HG02885 (cell line): ENCODE measurements at regions not wholly inside any gene's neighbourhood (a gene's known extent, or its start where the extent isn't known, plus 50 kb on each side); places are given as distances from the start of the nearest gene placed in this dataset.

Source experiments
- ATAC-seq: cut with Tn5 transposase; IDR thresholded peaks from one replicate; pipeline ENCODE4 v1.9.1; 2021; ENCODE audit warnings: mild to moderate bottlenecking; ENCODE audit not compliant: unreplicated experiment, poor library complexity

DNA sequence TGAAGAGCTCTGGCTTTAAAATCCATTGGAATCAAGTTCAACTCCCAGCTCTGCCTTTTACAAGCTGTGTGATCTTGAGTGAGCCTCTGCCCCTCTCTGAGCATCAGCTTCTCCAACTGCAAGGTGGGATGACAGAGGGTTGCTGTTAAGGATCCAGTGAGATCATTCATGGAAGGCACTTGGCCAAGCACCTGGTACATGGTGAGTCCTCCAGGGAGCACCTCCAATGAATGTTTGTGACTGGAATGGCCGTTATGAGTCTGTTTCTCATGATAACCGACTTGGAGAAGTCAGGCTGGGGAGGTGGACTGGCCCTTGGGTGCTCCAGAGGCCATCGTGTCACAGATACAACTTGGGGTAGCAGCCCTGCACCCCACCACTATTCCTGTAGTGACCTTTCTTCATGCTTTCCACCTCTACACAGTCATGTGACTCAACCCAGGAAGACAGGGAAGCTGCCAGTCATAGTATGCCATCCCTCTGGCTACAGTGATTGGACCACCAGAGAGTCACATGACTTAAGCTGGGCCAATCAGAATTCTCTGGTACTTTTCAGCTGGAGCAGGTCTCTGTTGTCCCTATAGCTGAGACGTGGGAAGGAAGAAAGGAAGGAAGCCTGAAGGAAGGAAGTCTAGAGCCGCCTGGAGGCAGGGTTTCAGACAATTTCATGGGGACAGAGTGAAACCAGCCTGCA is 146.5 kb upstream of the MYL2 start:
- no peak for ATAC-seq

DNA sequence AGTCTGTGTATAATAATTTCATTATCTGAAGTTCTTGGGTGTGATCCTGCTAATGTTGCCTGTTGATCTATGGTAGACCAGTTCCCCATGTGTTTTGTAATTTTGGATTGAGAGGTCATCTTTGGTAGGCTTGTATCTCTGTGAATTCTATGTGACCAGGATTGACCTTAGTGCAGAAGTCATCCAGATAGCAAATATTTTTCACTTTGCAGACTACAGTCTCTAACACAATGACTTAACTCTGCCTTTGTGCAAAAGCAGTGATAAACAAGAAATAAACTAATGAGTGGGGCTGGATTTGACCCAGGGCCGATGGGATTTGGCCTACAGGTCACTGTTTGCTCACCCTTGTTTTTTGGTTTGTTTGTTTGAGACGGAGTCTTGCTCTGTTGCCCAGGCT is 144.6 kb upstream of the MYL2 start:
- ATAC-seq: no peak

DNA sequence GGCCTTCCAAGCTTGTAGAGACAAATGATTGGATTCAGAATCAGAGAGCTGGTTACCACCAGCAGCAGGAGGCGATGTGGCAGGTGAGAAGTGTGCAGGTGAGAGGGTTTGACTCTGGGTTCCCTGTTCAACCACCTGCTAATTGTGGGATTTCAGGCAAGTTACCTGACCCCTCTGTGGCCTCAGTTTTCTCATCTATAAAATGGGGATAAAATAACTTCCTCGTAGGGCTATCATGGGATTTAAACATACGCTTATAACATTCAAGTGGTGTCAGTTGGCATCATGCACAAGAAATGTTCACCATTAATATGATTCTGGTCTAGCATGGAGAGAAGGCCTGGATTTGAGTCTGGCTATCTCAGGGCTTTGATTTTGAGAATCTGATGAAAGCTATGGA is 143.8 kb upstream of the MYL2 start:
- ATAC-seq: no peak

DNA sequence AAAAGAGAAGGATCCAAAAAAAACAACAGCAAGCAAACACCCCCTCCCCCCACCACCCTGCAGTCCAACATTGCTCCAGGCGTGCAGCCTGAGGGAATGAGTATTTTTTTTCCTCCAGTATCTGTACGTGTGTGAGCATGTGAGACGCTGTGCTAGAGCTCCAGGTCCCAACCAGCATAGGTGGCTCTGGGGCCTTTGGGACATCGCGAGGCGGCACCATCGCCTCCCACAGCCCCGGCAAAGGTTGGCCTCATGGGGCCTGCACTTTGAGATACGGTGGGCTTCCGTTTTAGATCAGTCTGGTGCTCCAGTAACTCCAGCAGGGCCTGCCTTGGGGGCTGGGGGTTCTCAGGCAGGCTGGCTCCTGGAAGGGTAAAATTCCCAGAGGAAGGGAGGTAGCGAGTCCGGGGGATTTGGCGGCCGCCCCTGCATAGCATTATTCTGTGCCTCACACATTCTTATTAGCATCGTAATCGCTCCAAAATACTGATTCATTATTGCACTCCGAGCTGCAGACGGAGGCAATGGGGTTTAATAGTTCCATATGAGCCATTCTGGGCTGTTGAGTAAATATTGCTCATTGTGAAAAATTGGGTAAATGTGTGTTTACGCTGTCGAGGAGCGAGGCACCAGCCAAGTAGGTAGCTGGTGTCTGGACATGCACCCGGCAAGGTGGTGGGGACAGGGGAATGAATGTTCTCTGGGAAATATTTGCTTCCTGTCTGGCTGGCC is 143.1 kb upstream of the MYL2 start:
- no peak for ATAC-seq

DNA sequence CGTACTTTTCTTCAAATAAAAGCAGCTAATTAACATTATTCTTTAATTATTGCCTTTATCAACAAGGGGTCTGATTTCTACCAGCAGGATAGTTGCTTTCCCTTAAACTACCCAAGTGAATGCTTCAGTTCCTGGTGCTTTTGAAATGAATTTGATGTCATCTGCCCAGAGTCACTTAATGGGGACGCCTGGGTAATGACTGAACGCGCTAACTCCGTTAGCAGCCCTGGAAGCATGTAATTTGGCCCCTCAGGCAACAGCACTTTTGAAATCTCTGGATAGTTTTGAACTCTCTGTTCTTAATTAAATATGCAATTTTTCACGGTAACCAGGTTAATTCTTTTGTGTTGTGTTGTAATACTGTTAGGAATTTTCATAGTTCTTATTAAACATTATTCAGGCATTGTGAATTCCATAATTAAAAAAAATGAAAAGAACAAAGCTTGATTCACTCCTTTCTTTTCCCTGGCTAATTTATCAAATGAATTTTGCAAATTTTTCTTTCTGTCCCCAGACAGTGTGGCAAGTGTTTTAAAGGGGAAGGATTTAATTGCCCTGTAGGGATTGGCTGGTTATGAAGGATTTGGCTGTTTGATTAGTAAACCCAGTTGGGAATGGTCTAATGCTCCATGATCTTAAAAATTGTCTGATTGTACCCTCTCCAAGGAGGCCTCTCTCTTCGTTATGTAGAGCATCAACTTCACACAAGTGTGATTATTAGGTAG is 137.5 kb upstream of the MYL2 start:
- no peak for ATAC-seq

DNA sequence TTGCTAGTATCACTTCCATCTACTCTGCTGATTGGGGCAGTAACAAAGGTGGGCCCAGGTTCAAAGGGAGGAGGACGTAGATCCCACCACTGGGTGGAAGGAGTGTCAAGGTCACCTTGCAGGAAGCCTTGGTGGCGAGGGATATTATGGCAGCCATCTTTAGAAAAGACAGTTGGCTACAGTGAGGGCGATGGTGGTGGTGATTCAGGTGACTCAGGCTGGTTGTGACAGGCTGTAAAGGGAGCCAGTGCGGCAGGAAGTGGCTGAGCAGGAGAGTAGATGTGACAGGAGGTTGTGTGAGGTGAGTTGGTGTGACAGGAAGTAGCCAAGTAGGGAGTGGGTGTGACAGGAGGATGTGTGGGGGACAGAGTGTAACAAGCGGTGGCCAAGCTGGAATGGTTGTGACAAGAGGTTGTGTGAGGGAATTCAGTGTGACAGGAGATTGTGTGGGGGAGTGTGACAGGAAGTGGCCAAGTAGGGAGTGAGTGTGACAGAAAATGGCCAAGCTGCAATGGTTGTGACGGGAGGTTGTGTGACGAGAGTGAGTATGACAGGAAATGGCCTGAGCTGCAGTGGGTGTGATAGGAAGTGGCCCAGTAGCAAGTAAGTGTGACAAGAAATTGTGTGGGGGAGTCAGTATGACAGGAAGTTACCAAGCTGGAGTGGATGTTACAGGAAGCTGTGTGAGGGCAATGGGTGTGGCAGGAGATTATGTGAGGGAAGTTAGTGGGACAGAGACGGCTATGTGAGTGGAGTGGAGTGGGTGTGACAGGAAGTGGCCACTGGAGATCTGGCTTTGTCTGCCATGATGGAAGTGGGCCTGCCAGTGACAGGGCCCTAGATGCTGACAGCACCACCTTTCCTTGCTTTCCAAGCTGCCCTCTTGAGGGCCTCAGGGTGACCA is 136.5 kb upstream of the MYL2 start:
- peak; percentile 44 for ATAC-seq

DNA sequence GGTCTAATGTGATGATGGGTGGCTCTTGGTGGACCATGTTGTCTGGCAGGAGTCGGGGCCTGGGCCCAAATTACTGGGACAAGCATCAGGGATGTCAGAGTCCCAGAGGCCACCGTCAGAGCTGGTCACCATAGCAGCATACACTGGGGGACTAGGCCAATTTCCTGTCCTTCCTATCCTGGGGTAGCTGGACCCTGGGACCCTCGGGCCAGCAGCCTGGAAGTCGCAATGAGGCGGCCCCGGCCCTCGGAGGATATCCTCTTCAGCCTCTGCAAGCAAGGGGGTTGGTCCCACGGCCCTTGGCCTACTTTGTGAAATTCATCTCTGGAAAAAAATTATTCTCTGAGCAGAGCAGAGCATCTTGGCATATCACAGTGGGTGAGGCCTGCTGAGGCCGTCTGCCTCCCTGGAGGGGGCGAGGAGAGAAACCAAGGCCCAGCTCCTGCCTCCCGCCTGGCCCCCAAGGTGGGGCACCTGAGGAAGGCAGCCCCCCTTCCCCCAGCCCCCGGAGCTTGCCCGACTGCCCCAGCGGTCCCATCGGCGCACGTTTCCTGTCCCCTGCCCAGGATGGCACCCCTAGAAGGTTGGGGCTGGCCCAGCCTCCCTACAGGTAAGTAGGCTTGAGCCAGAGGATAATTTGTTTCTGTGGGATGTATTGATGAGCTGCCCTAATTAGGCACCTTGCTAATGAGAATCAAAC is 135.0 kb upstream of the MYL2 start:
- ATAC-seq: no peak

DNA sequence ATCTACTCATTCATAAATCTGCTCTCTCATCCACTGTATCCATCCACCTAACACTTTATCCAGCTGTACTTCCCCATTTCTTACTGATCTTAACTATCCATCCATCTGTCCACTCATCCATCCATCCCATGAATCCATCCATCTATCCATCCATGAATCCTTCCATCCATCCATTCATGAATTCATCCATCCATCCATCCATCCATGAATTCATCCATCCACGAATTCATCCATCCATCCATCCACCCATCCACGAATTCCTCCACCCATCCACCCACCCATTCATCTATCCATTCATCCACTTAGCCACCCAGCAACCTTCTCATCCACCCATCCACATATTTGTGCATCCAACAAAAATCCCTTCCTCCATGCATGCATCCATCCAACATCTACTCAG is 128.6 kb upstream of the MYL2 start:
- ATAC-seq: no peak

DNA sequence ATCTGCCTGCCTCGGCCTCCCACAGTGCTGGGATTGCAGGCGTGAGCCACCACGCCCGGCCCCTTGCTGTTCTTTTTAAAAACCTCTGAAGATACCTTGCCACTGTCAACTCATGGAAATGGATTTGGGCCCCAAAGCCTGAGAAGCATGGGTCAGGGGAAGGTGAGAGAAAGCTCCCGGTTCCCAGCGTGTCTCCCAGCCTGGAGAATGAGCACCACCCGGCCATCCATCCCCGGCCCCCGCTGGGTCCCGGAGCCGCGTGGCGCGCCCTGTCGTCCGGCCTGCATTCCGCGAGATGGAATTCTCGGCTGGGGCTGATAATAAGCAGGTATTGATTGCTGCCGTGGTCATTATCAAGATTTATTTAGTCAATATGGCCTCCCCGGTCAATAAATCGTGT is 126.5 kb upstream of the MYL2 start:
- ATAC-seq: no peak

DNA sequence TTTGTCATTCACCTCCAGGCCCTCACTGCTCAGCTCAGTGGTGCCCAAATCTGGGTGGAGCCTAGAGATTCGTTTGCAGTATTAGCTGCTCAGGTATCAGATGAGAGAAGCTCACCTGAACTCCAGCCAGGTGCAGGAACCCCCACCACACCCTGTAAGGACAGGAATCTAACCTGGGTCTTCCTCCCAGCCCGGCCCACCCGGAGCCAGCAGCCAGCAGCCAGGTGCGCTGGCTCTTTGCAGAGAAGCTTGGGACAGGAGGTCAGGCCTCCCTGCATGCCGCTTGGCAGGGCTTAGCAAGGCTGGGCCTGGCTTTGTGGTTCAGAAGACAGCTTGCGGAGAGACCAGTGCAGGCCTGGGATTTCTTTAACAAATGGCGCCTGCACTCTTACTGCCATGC is 125.6 kb upstream of the MYL2 start:
- no peak for ATAC-seq

DNA sequence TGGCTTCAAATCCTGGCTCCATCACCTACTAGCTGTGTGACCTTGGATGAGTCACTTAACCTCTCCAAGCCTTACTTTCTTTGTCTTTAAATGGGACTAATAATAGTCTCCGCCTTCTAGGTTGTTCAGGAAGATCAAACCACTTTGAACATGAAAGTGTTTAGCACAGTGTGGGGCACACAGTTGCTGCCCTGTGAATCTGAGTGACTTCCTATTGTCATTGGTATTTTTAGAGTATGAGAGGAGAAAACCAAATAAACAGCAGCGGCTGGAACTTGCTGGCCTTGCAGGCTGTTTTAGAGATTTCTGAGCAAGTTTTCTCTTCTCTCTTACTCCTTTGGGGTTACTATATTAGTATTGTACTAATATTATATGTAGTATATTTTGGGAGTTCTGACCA is 120.7 kb upstream of the MYL2 start:
- no peak for ATAC-seq

DNA sequence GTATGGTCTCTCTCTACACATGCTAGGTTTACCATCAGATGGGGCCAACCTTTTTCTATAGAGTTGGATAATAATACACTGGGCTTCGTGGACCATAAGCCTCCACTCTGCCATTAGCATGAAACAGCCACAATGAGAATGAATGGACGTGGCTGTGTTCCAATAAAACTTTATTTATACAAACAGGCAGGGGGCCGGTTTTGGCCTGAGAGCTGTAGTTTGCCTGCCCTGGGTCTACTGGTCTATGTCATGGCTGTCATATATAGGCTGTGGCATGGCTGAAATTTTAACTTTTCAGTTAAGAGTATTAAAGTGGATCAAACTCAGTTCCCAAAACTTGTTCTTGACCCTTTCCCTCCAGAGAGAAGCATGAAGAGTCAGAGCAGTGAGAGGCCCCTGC is 120.3 kb upstream of the MYL2 start:
- no peak for ATAC-seq

DNA sequence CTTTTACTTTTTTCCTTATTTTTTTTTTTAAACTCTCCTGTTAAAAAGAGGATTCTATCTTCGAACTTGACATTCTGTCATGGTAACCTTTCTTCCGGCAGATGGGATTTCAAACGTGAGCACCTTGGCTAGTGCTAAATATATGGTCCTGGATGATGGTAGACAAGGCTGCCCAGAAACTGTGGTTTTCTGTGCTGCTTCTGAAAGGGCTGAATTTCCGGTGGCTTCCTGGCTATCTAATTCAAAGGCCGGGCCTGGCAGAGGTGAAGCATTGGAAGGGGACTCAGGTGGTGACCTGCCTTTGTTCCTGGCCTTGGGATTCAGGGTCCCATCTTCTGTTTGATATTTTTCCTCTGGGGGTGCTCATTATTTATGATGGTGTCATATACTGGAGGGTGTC is 118.6 kb upstream of the MYL2 start:
- ATAC-seq: no peak

DNA sequence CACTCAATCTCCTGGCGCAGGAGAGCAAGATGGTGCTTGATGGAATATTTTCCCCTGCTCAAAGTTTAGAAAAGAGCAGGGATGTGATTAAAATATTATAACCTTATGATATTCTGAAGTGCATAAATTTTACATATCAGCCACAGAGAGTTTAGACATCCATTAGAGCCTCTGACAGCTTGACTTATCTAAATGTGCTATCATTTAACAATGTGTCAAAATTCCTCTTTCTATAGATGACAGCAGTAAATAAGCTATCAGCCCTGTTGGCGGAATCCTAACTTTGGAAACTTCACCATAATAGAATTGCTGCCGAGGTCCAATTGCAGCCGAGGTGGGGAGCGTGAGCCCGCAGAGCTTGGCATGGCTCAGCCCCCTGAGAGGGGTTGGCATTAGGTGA is 117.7 kb upstream of the MYL2 start:
- ATAC-seq: no peak

DNA sequence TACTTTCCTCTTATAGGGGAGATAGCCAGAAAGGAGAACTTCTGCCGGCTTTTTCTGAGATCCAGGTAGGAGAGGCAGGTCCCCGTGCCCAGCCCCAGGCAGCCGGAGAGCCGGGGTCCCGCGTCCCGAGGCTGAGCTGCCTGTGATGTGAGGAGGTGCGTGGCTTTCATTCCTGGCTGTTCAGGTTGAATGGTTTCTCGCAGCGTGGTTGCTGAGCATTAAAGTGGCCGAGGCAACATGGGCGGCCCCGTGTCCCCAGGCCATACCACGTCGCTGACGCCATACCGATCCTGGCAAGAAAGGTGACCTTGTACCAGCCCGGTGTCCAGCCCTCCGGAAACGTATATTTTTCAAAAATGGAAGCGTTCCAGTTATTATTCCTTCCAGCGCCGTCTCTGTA is 116.7 kb upstream of the MYL2 start:
- ATAC-seq: no peak

DNA sequence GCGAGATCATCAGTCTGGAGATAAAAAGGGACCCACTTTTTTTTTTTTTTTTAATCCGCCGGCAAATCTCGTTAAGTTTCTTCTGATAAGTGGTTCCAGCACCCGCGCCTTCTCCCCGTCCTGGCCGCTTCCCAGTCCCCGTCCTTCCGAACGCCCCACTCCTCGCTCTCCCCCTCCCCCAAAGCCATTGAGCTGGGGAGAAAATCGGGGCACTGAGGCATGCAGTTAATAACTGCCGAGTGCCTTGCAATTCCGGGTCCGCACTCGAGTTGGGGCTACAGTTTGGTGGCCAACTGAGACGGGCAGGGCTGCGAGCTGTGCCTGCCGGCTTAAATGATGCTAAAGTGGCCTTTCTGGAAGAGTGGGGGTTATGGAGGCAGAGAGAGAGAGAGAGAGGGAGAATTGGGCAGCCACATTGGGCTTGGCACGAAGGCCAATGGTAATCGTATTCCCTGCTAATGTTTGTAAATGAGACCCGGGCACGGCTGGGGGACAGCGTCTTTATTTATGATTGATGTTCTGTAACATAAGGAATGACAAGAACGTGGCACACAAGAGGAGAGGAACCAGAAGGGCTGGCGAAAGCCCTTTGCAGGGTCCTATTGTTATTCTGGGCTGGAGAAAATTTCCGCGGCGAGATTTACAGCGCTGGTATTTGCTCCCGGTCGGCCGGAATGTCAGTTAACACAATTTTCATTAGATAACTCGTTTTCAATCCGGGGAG is 115.4 kb upstream of the MYL2 start:
- no peak for ATAC-seq

DNA sequence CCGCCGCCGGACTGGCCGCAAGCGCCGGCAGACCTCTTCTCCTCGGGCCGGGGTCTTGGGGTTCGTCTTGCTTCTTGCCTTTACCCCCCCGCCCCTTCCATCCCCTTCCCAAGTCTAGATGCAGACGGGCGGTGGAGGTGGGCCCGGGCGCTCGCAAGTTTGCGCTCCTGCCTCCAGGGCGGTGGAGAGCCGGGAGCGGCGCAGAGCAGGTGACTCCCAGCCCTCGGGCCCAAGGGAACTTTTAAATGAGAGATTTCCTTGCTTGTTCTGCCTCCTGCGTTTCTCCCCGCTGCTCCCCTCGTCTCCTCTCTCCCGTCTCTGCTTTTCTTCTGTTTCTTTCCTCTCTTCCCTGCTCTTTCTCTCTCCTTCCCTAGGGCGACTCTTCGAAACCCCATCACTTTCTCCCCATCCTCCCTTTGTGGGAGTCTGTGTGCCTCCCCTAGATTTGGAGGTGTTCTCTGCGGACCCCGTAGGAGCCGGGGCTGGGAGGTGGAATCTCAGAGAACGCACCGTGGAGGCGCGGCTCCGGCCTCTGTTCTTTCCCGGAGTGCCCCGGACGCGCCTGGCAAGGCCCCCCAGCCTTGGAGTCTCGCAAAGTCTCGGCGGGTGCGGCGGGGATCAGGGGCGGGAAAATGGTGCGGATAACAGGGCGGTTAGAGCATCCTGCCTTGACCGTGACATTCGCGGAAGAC is 114.7 kb upstream of the MYL2 start:
- no peak for ATAC-seq

DNA sequence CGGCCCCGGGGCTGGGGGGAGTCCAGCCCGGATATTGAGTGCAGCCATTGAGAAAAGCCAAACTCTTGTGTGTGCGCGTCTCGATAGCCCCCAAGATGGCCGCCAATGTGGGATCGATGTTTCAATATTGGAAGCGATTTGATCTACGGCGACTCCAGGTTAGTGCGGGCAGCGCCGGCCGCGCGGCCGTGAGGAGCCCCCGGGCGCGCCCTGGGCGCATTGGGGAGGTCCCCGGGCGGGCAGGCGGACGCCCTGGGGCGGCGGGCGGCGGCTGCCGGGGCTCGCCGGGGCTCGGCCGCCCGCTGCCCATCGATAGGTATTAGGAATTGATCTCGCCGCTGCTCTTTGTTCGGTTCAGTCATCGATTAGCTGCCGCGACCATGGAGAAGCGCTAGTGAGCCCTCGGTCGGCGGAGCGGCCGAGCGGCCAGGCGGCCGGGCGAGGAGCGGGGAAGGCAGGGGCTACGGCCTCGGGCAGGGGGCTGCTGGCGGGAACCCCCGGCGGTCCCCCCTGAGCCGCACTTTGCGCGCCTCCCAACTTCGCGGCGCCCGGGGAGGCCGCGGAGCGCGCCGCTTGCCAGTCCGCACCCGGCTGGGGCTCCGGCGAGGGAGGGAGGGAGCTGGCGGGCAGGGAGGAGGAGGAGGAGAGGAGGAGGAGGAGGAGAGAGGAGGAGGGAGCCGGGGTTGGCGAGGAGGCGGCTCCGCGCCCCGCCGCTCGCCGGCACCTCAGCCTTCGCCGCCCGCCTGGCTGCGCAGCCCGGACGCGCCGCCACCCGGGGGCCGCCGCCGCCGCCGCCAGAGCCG is 113.9 kb upstream of the MYL2 start, which contains the start of gene CUX2:
Gene CUX2, plus strand, starts transcription at position 83 of the 803 bp plus-strand sequence.
- ATAC-seq: no peak
